ENCODE measurements at regions not wholly inside any gene's neighbourhood (a gene's known extent, or its start where the extent isn't known, plus 50 kb on each side); places are given as distances from the start of the nearest gene placed in this dataset.
"Not testable (repeated sequence)": the region's sequence is repeated elsewhere in the genome, so short reads cannot be mapped to it uniquely, and the experiment has no call there.

- no peaks in the 10 kb centered on the region for H3K9me3 Mint-ChIP-seq (ENCODE audit: unreplicated experiment)
- no peaks in the 10 kb centered on the region for H3K27me3 Mint-ChIP-seq (ENCODE audit: unreplicated experiment)
- H3K4me1 Mint-ChIP-seq (ENCODE audit: low read depth, unreplicated experiment): no peaks in the 10 kb centered on the region
- H3K4me3 Mint-ChIP-seq (ENCODE audit: unreplicated experiment): no peak overlapping the region
- TF ChIP-seq, protein P1, sequence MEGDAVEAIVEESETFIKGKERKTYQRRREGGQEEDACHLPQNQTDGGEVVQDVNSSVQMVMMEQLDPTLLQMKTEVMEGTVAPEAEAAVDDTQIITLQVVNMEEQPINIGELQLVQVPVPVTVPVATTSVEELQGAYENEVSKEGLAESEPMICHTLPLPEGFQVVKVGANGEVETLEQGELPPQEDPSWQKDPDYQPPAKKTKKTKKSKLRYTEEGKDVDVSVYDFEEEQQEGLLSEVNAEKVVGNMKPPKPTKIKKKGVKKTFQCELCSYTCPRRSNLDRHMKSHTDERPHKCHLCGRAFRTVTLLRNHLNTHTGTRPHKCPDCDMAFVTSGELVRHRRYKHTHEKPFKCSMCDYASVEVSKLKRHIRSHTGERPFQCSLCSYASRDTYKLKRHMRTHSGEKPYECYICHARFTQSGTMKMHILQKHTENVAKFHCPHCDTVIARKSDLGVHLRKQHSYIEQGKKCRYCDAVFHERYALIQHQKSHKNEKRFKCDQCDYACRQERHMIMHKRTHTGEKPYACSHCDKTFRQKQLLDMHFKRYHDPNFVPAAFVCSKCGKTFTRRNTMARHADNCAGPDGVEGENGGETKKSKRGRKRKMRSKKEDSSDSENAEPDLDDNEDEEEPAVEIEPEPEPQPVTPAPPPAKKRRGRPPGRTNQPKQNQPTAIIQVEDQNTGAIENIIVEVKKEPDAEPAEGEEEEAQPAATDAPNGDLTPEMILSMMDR (IDR thresholded peaks at IDR 0.05; ENCODE audit: partially characterized antibody, unreplicated experiment): no peak
- no peak overlapping the region for H3K27ac Mint-ChIP-seq (ENCODE audit: unreplicated experiment)
- no peaks in the 10 kb centered on the region for H3K36me3 Mint-ChIP-seq (ENCODE audit: unreplicated experiment)
- DNase-seq: no peak
These were observed 279.7 kb downstream of the ZIC1 start for GRCh38 chr3:147688868-147689267.

DNA sequence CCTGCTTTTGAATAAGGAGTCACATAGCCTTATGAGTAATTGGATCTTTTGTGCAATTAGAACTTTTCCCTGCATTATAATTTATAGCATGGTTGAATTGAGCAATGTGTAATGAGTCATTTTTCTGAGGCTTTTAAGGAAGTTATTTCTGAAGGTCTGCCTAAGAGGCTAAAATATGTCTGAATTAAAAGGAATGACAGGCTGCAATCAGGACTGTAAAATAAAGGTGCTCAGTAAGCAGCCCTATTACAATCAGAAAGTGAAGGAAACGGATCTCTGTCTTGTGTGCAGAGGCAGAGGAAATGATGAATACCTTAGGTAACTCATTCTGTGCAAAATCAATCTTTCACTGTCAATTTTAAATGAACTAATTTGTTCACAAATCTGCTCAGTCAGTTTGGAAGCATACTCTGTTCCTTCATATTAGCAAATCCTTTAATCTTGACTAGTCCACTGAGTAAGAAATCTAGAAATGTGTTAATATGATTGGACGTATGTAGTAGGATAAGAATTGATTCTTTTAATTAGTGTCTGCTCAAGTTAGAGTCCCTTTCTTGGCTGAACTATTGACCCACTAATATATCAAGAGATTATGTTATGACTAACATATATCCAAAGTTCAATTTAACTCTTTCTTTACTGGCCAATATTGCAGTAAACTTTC lies 290.1 kb downstream of the ZIC1 start:
- Mint-ChIP-seq H3K27ac (ENCODE audit: unreplicated experiment) (no peak overlapping the region), H3K9me3 (ENCODE audit: unreplicated experiment) (no peaks in the 10 kb centered on the region), H3K36me3 (ENCODE audit: unreplicated experiment) (no peaks in the 10 kb centered on the region), H3K27me3 (ENCODE audit: unreplicated experiment) (no peaks in the 10 kb centered on the region), H3K4me3 (ENCODE audit: unreplicated experiment) (no peak overlapping the region), H3K4me1 (ENCODE audit: low read depth, unreplicated experiment) (no peaks in the 10 kb centered on the region)
- DNase-seq: no peak
- TF ChIP-seq, protein P1 (IDR thresholded peaks at IDR 0.05; ENCODE audit: partially characterized antibody, unreplicated experiment): no peak

DNA sequence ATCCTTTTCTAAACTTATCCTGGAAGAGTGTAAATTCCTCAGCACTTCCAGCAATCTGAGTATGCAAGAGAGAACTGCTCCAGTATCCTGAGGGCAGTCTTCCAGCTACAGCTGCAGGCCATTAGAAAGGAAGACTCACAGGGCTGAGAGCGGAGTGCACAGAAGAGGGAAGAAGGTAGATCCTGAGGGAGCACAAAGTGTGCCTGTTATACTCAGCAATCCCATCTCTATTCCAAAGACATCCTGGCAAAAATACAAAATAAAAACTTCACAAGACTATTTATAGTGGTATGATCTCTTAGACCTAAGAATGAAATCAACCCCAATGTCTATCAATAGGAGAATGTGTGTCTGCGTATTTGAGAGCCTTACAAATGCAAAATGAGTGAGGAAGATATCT lies 292.0 kb downstream of the ZIC1 start:
- H3K36me3 Mint-ChIP-seq (ENCODE audit: unreplicated experiment): no peaks in the 10 kb centered on the region
- H3K9me3 Mint-ChIP-seq (ENCODE audit: unreplicated experiment): no peaks in the 10 kb centered on the region
- no peaks in the 10 kb centered on the region for H3K27me3 Mint-ChIP-seq (ENCODE audit: unreplicated experiment)
- TF ChIP-seq, protein P1 (IDR thresholded peaks at IDR 0.05; ENCODE audit: partially characterized antibody, unreplicated experiment): no peak
- DNase-seq: no peak
- no peak overlapping the region for H3K27ac Mint-ChIP-seq (ENCODE audit: unreplicated experiment)
- H3K4me1 Mint-ChIP-seq (ENCODE audit: low read depth, unreplicated experiment): no peaks in the 10 kb centered on the region
- no peak overlapping the region for H3K4me3 Mint-ChIP-seq (ENCODE audit: unreplicated experiment)

- no peaks in the 10 kb centered on the region for H3K9me3 Mint-ChIP-seq (ENCODE audit: unreplicated experiment)
- no peak overlapping the region for H3K27ac Mint-ChIP-seq (ENCODE audit: unreplicated experiment)
- no peak overlapping the region for H3K4me3 Mint-ChIP-seq (ENCODE audit: unreplicated experiment)
- no peak for DNase-seq
- TF ChIP-seq, protein P1 (IDR thresholded peaks at IDR 0.05; ENCODE audit: partially characterized antibody, unreplicated experiment): no peak
- H3K27me3 Mint-ChIP-seq (ENCODE audit: unreplicated experiment): no peaks in the 10 kb centered on the region
- no peaks in the 10 kb centered on the region for H3K4me1 Mint-ChIP-seq (ENCODE audit: low read depth, unreplicated experiment)
- H3K36me3 Mint-ChIP-seq (ENCODE audit: unreplicated experiment): no peaks in the 10 kb centered on the region
These were observed 293.3 kb downstream of the ZIC1 start for GRCh38 chr3:147702509-147702908.

GRCh38 chr3:147705651-147706051 lies 296.5 kb downstream of the ZIC1 start:
- H3K4me1 Mint-ChIP-seq (ENCODE audit: low read depth, unreplicated experiment): no peaks in the 10 kb centered on the region

GRCh38 chr3:147710753-147711152 lies 301.6 kb downstream of the ZIC1 start:
- not testable (repeated sequence) for H3K27me3 Mint-ChIP-seq (ENCODE audit: unreplicated experiment); DNase-seq; H3K4me3 Mint-ChIP-seq (ENCODE audit: unreplicated experiment); H3K36me3 Mint-ChIP-seq (ENCODE audit: unreplicated experiment); H3K9me3 Mint-ChIP-seq (ENCODE audit: unreplicated experiment); H3K27ac Mint-ChIP-seq (ENCODE audit: unreplicated experiment); H3K4me1 Mint-ChIP-seq (ENCODE audit: low read depth, unreplicated experiment)

More at GRCh38 chr3:147705651-147706051, 296.5 kb downstream of the ZIC1 start:
- Mint-ChIP-seq H3K36me3 (ENCODE audit: unreplicated experiment) (no peaks in the 10 kb centered on the region), H3K9me3 (ENCODE audit: unreplicated experiment) (peaks cover 4% of the 10 kb centered on the region), H3K4me3 (ENCODE audit: unreplicated experiment) (no peak overlapping the region), H3K27ac (ENCODE audit: unreplicated experiment) (no peak overlapping the region), H3K27me3 (ENCODE audit: unreplicated experiment) (no peaks in the 10 kb centered on the region)
- no peak for DNase-seq
- TF ChIP-seq, protein P1 (IDR thresholded peaks at IDR 0.05; ENCODE audit: partially characterized antibody, unreplicated experiment): no peak
